ENCODE measurements at regions not wholly inside any gene's neighbourhood (a gene's known extent, or its start where the extent isn't known, plus 50 kb on each side); places are given as distances from the start of the nearest gene placed in this dataset.

- TF ChIP-seq ZNF274 (IDR thresholded peaks at IDR 0.05; ENCODE audit: low read depth, low read length) (no peak), SUZ12 (IDR thresholded peaks at IDR 0.05; ENCODE audit: extremely low read depth, insufficient read depth, insufficient read length) (no peak), YY1 (IDR thresholded peaks at IDR 0.05; ENCODE audit: insufficient read depth, insufficient read length) (no peak)
Observed at GRCh38 chr2:11944311-11944710, 197.9 kb downstream of the LPIN1 start.
